Stimulated activated CD4-positive, alpha-beta T cell treated with anti-CD3 and anti-CD28 coated beads, Interleukin-1b, Interleukin-23, amount 100 ng/mL, for 48 hours (primary cell): ENCODE measurements at regions not wholly inside any gene's neighbourhood (a gene's known extent, or its start where the extent isn't known, plus 50 kb on each side); places are given as distances from the start of the nearest gene placed in this dataset.
A peak's percentile ranks its signal among the peaks of the same experiment; 100 is the strongest.

Experiments
- DNase-seq: peaks from one replicate; pipeline ENCODE4 v3.0.0-alpha.2; 2020

GRCh38 chr15:31842532-31843195 is 187.7 kb upstream of the CHRNA7 start:
- DNase-seq = no peak

GRCh38 chr15:31843426-31844055 is 186.8 kb upstream of the CHRNA7 start:
- no peak for DNase-seq

DNA sequence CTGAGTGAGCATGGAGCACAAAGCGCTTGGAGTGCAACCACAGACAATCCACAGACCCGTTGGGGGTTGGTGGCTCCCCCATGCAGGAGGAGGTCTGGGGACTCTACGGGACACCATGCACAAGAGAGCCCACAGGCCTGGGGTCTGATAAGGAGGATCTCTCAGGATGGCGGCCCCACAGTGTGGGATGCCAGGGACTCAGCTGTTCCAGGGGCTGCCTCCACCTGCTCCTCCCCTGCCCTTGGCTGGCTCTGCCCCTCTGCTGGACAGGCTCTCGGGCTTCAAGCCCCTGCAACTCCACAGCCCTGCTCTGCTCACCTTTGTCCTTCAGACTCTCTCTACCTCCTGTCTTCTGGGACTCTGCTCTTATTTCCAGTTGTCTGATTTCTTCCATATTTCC is 184.5 kb upstream of the CHRNA7 start:
- DNase-seq = no peak

- no peak for DNase-seq
Measured at GRCh38 chr15:31847961-31848360, 182.4 kb upstream of the CHRNA7 start.

- DNase-seq = no peak
Measured at GRCh38 chr15:31848621-31849020, 181.7 kb upstream of the CHRNA7 start.

DNA sequence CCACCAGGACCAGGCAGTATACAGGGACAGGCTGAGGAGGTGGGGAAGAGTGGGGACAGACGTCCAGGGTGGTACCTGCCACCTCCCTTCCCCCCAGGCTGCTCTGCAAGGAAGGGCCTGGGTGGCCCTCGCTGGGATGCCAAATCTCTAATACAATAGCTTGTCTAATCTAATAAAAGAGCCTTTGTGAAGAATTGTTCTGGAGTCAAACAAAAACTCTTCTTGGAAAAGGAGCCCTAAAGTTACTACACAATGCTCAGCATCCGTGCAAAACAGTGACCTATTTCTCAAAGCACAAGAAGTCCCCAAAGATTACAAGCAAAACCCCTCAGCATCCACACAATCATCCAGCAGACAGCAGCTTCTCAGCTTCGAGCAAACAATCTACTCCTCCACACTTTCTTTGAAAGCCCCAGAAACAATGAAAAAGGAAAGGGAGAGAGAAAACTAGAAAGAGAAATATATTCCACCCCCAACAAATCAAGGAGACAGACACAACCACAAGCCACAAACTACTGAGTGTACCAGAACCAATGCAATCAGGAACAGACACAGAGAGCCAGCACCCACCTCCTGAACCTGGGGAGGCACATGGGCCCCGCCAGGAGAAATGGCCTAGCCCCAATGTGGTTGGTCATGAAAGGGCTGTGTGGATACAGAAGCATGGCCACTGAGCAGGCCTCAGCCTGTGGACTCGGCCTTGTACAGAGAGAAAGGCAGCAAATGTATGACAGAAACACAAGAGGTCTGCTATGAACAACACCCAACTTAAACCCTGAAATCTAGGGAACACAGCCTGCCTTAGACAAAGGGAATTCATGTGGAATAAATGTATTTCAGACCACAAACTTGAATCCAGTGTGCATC is 177.1 kb upstream of the CHRNA7 start:
- DNase-seq = no peak

- DNase-seq = no peak
Measured at GRCh38 chr15:31856581-31856980, 173.7 kb upstream of the CHRNA7 start.

- DNase-seq = no peak
Measured at GRCh38 chr15:31857194-31857593, 173.1 kb upstream of the CHRNA7 start.

DNA sequence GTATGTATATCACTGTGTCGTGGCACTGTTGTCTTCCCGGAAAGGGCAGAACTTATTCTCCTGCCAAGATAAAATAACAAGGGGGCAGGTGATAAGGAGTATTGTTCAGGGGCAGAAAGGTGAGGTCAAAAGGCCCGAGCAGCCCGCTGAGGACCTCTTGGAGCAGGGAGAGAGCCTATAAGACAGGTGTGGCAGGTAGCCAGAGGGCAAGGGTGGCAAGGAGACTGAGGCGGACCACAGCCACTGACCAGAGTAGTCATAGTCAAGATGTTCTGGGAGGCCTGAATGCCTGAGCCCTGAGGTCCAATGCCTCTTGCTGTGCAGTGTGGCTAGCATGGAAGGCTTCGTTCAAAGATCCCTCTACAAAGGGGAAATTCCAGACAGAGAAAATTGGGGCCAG is 172.3 kb upstream of the CHRNA7 start:
- no peak for DNase-seq

DNA sequence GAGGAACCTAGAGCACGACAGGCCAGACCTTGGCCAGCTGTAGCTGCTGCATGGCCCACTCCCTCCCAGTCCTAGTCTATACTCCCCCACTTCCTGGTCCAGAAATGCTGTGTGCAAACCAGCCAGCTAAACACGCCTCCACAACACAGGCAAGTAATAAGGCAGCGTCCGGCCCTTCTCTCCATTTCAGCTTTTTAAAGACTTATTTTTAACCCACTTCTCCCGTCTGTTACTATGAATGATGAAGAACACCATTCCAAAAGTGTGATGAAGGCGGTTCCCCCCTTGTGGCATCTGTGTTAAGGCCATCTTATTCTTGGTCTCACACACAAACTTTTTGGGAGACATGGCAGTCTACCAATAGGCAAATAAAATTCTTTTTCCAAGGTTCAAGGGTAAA is 164.1 kb upstream of the CHRNA7 start:
- DNase-seq = no peak

- peak; percentile 56 for DNase-seq
Measured at GRCh38 chr15:31867536-31868442, 162.5 kb upstream of the CHRNA7 start.

DNA sequence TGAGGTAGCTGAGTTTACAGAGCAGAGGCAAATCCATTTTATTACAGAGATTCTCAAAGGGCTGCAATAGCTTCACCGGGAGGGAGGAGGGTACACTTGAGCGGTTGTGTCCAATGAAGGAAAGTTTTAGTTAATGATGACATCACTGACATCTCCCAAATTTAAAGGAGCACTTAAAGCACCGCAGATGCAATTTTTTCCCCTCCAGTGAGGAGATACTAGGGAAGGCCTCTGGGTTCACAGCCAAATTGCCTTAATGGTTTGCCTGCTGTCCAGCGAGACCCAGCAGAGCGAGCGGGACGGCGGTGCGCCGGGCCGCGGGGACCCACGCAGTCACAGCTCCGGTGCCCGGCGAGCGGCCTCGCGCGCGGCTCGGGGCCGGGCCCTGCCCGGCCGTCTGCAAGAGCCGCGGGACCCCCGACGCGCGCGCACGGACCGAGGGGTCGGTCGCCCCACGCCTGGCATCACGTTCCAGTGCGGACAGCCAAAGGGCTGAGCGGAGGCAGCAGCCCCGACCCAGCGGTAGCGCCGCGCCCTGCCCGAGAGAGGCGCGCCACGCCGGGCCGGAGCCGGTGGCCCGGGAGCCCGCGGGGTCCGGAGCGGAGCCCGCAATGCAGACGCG is 160.5 kb upstream of the CHRNA7 start:
- DNase-seq = no peak

DNA sequence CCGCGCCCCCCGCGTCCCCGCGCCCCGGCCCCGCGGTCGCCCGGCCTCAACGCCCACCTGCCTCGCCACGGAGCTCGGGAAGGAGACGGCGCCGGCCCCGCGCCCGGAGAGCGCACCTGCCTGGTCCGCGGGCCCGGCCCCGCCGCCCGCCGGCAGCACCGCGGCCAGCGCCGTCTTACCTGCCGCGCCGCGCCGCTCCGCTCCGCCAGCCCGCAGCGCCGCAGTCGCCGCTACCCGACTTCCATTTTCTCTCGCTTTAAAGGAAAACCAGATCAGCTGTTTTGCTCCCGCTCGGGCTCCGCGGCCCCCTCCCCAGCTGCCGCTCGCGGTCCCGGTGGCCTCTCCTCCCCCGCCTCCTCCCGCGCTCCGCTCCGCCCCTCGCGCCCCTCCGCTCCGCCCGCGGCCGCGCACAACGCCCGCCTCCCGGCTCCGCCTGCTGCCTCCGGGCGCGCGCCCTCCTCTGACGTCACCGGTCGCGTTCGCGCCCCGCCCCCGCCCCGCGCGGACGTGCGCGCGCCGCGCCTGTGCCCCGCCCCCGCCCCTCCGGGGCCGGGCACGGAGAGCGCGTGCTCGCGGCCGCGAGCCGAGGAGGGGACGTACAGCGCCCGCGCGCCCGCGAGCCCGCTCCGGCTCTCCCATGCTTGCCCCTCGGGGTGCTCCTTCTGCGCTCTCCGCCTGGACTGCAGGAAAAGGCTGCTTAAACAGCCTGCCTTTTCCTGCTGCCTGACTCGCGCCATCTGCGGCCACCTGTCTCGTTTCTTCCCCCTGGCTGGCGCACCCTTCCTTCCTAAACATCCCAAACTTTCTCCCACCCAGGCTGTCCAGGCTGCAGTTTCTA is 159.8 kb upstream of the CHRNA7 start, which contains the start of gene OTUD7A:
Gene OTUD7A, minus strand, starts transcription at position 346 of the 838 bp plus-strand sequence.
- peak; percentile 78 for DNase-seq

DNA sequence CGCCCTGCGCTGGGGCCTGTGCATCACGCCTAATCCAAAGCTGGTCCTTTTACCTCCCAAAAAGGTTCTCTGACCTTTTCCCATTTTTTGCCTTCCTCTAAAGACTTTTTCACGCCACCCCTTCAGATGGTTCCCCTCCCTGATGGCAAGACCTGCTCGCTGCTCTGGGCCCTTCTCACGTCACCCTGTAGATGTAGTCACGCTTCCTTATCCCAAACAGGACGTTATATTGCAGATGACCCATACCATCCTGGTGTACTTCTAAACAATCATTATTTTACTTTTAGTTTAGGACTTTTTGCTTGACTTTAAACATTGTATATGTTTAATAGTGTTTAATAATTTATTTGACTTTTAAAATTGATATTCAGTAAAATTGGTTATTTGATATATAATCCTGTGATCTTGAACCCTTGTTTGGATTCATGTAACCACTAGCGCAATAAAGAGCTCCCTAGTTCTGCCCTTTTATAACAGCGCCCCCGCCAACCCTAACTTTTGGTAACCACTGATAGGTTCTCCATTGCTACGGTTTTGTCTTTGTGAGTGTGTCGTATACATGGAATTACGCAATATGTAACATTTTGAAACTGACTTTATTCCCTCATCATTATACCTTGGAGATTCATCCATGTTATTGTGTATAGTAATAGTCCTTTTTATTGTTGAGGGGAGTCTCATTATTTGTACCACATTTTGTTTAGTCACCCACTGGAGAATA is 159.0 kb upstream of the CHRNA7 start:
- DNase-seq = no peak

DNA sequence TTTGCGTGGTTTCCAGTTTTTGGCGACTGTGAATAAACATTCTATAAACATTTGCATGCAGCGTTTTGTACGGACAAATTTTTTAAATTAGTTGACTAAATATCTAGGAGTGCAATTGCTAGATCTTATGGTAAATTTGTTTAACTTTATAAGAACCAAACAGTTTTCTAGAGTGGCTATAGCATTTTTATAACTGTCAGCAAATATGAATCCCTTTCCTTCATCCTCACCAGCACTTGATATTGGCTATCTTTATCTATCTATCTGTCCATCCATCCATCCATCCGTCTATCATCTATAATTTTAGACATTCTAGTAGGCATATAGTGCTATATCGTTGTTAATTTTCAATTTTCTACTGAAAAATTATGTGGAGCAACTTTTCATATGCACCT is 158.4 kb upstream of the CHRNA7 start:
- no peak for DNase-seq

- DNase-seq = no peak
Measured at GRCh38 chr15:31887246-31887645, 143.1 kb upstream of the CHRNA7 start.

GRCh38 chr15:31892513-31892912 is 137.8 kb upstream of the CHRNA7 start:
- DNase-seq = no peak

GRCh38 chr15:31893780-31894179 is 136.5 kb upstream of the CHRNA7 start:
- no peak for DNase-seq

DNA sequence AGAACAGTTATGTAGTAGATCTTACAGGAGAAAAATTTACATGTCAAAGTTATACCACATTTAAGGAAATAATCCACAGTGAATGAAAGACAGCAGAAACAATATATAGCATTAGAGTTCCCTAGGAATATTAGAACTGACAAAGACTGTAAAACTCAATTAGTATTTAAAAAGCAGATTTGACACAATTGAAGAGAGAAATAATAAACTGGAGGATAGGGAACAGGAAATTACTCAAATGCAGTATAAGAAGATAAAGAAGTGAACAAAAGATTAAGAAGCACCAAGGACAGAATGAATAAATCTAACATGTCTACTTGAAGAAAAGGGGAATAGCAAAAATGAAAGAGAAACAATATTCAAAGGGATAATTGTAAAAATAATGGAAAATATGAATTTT is 132.6 kb upstream of the CHRNA7 start:
- DNase-seq = no peak

DNA sequence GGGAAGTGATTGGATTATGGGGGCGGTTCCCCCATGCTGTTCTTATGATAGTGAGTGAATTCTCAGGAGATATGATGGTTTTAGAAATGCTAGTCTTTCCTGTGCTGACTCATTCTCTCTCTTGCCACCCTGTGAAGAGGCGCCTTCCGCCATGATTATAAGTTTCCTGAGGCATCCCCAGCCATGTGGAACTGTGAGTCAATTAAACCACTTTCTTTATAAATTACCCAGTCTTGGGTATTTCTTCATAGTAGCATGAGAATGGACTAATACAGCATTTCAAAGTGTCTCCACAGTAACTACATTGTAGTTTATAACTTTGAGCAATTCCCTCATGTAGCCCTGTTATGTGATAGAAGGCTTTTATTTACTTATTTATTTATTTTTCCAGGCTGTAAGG is 128.8 kb upstream of the CHRNA7 start:
- no peak for DNase-seq

DNA sequence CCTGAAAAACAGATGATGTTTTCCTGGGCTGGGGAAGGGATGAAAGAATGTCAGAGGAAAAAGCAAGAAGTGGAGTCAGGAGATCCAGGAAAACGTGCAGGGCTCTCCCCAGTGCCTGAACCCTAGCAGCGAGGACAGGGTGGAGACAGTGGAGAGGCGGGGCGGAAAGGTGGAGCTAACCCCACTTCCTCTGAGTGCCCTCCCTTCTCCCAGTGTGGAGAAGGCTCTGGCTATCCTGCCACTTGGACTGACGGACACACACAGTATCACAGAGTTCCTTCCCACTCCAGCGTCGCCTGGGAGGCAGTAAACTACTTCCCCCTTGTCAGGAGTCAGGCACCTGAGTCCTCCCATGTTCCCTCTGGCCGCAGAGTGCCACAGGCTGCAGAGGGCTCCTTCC is 125.3 kb upstream of the CHRNA7 start:
- DNase-seq = no peak
